Left ventricle myocardium inferior (tissue), 1 donor: ENCODE measurements at regions not wholly inside any gene's neighbourhood (a gene's known extent, or its start where the extent isn't known, plus 50 kb on each side); places are given as distances from the start of the nearest gene placed in this dataset.

Source experiments
- DNase-seq: peaks from one replicate; pipeline ENCODE4 v3.0.0-alpha.2; 2020
- H3K27ac ChIP-seq: fragments of 200-600 bp; replicated peaks from 2 replicates; pipeline ENCODE4 v1.8.0; 2021
- H3K27me3 ChIP-seq: fragments of 200-600 bp; 2 replicates; pipeline ENCODE4 v1.8.0; 2021; ENCODE audit warnings: low read depth
- H3K36me3 ChIP-seq: fragments of 200-600 bp; 2 replicates; pipeline ENCODE4 v1.8.0; 2021
- H3K4me1 ChIP-seq: fragments of 200-600 bp; 2 replicates; pipeline ENCODE4 v1.8.0; 2021
- H3K4me3 ChIP-seq: fragments of 200-600 bp; 2 replicates; pipeline ENCODE4 v1.8.0; 2021; ENCODE audit warnings: mild to moderate bottlenecking, moderate library complexity
- H3K9me3 ChIP-seq: fragments of 200-600 bp; replicated peaks from 2 replicates; pipeline ENCODE4 v1.8.0; 2021
- intact Hi-C: fragments of 100-400 bp; cut with micrococcal nuclease; formaldehyde crosslinking; loops from one replicate; pipeline ENCODE4 v1.11.0; 2022
- TF ChIP-seq, protein P1 (sequence below): fragments of 200-600 bp; IDR thresholded peaks from 2 replicates; pipeline ENCODE4 v1.8.0; 2021; ENCODE audit warnings: antibody characterized with exemption, mild to moderate bottlenecking, borderline replicate concordance
- donor health status: DM: no; HTN: yes; CAD: no; lungs with severe emphysema.

DNA sequence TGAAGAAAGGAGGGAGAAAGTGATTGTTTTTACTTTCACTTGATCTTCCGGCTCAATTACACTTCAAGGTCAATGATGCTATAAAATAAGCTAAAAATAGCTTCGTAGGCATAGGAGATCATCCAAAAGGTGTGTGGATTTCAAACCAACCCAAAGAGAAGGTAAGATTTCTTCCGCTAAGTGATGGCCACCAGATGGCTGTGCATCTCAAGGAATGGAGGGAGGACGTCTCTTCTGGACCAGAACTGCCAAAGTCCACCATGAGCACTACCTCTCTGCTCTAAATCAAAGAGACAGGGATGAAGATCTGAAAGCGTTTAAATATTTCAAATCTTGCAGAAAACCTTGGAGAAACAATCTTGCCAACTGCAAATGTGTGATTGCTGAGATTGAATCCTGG is 199.1 kb upstream of the ZPLD1 start:
- Histone ChIP-seq H3K36me3 (no peaks in the 10 kb centered on the region), H3K27me3 (no peaks in the 10 kb centered on the region), H3K27ac (no peak overlapping the region), H3K4me3 (no peak overlapping the region), H3K9me3 (no peaks in the 10 kb centered on the region), H3K4me1 (no peaks in the 10 kb centered on the region)
- DNase-seq = no peak
- intact Hi-C loops = no loop called here
- TF ChIP-seq, protein P1, sequence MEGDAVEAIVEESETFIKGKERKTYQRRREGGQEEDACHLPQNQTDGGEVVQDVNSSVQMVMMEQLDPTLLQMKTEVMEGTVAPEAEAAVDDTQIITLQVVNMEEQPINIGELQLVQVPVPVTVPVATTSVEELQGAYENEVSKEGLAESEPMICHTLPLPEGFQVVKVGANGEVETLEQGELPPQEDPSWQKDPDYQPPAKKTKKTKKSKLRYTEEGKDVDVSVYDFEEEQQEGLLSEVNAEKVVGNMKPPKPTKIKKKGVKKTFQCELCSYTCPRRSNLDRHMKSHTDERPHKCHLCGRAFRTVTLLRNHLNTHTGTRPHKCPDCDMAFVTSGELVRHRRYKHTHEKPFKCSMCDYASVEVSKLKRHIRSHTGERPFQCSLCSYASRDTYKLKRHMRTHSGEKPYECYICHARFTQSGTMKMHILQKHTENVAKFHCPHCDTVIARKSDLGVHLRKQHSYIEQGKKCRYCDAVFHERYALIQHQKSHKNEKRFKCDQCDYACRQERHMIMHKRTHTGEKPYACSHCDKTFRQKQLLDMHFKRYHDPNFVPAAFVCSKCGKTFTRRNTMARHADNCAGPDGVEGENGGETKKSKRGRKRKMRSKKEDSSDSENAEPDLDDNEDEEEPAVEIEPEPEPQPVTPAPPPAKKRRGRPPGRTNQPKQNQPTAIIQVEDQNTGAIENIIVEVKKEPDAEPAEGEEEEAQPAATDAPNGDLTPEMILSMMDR = peak; percentile 34

- Histone ChIP-seq H3K4me1 (no peaks in the 10 kb centered on the region), H3K27ac (no peak overlapping the region), H3K4me3 (no peak overlapping the region), H3K9me3 (no peaks in the 10 kb centered on the region), H3K27me3 (no peaks in the 10 kb centered on the region), H3K36me3 (no peaks in the 10 kb centered on the region)
- TF ChIP-seq, protein P1 = no peak
- intact Hi-C loops = no loop called here
- DNase-seq = no peak
Observed at GRCh38 chr3:102237181-102237580, 197.6 kb upstream of the ZPLD1 start.

GRCh38 chr3:102237838-102238237 is 197.0 kb upstream of the ZPLD1 start:
- H3K36me3 ChIP-seq = no peaks in the 10 kb centered on the region
- no peaks in the 10 kb centered on the region for H3K27me3 ChIP-seq
- no peak overlapping the region for H3K27ac ChIP-seq
- H3K4me1 ChIP-seq = no peaks in the 10 kb centered on the region
- H3K9me3 ChIP-seq = no peaks in the 10 kb centered on the region
- no peak overlapping the region for H3K4me3 ChIP-seq
- no peak for DNase-seq
- TF ChIP-seq, protein P1 = no peak
- intact Hi-C loops = no loop called here

- no peaks in the 10 kb centered on the region for H3K36me3 ChIP-seq
Observed at GRCh38 chr3:102238362-102238761, 196.5 kb upstream of the ZPLD1 start.

DNA sequence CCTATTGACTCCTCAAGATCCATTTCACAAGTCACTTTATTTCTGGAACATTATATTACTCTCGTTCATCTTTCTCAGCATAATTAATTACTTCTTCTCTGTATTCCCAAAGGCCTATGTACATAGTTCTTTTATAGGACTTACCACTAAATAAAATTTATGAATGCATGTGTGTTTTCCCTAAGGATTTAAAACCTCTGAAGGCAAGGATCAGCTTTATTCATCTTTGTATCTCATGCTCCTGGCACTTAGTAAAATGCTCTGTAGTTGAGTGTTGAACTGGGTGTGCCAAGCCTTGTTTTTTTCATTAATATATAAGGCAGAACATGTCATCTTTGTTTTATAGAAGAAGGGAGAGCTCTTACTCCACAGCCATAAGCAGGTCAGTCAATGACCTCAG is 194.1 kb upstream of the ZPLD1 start:
- DNase-seq = no peak
- Histone ChIP-seq H3K4me3 (no peak overlapping the region), H3K36me3 (no peaks in the 10 kb centered on the region), H3K4me1 (no peaks in the 10 kb centered on the region), H3K27ac (no peak overlapping the region), H3K27me3 (no peaks in the 10 kb centered on the region), H3K9me3 (no peaks in the 10 kb centered on the region)
- TF ChIP-seq, protein P1 = no peak
- intact Hi-C loops = no loop called here

More at GRCh38 chr3:102238362-102238761, 196.5 kb upstream of the ZPLD1 start:
- DNase-seq = no peak
- Histone ChIP-seq H3K27me3 (no peaks in the 10 kb centered on the region), H3K9me3 (no peaks in the 10 kb centered on the region), H3K27ac (no peak overlapping the region), H3K4me1 (no peaks in the 10 kb centered on the region), H3K4me3 (no peak overlapping the region)
- intact Hi-C loops = no loop called here
- TF ChIP-seq, protein P1 = no peak
